ENCODE measurements at regions not wholly inside any gene's neighbourhood (a gene's known extent, or its start where the extent isn't known, plus 50 kb on each side); places are given as distances from the start of the nearest gene placed in this dataset.
A peak's percentile ranks its signal among the peaks of the same experiment; 100 is the strongest.

DNA sequence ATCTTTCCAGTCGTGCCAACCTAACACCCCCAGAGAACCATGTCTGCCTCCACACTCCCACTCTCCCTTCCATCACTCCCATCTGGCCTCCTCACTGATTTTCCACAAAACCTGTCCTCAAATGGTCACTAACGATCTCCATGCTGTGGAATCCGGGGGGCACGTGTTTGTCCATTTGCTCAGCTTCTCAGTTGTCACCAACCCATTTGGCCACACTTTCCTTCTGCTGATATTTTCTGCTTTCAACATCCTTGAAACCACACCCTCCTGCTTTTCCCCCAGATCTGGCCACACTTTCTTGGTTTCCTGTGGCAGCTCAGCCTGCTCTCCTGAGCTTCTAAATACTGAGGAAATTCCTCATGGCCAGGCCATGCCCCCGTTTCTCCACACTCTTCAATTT is 257.2 kb upstream of the NSMCE3 start:
- Mint-ChIP-seq H3K4me1 (ENCODE audit: insufficient read depth, unreplicated experiment) (peaks cover 12% of the 10 kb centered on the region), H3K36me3 (ENCODE audit: insufficient read depth, unreplicated experiment) (no peaks in the 10 kb centered on the region), H3K9me3 (ENCODE audit: unreplicated experiment) (no peaks in the 10 kb centered on the region), H3K4me3 (ENCODE audit: unreplicated experiment) (no peak overlapping the region), H3K27ac (ENCODE audit: low read depth, unreplicated experiment) (no peak overlapping the region), H3K27me3 (ENCODE audit: insufficient read depth, unreplicated experiment) (peaks cover 30% of the 10 kb centered on the region)
- CTCF ChIA-PET, result no interaction called here
- TF ChIP-seq, protein P1, sequence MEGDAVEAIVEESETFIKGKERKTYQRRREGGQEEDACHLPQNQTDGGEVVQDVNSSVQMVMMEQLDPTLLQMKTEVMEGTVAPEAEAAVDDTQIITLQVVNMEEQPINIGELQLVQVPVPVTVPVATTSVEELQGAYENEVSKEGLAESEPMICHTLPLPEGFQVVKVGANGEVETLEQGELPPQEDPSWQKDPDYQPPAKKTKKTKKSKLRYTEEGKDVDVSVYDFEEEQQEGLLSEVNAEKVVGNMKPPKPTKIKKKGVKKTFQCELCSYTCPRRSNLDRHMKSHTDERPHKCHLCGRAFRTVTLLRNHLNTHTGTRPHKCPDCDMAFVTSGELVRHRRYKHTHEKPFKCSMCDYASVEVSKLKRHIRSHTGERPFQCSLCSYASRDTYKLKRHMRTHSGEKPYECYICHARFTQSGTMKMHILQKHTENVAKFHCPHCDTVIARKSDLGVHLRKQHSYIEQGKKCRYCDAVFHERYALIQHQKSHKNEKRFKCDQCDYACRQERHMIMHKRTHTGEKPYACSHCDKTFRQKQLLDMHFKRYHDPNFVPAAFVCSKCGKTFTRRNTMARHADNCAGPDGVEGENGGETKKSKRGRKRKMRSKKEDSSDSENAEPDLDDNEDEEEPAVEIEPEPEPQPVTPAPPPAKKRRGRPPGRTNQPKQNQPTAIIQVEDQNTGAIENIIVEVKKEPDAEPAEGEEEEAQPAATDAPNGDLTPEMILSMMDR (IDR thresholded peaks at IDR 0.05; ENCODE audit: unreplicated experiment), result no peak
- intact Hi-C loops (cut with micrococcal nuclease), result no loop called here
- BruUV-seq (replicated peaks), result no TSS peak
- POLR2A ChIA-PET, result no interaction called here
- DNase-seq (ENCODE audit: unreplicated experiment), result no peak

DNA sequence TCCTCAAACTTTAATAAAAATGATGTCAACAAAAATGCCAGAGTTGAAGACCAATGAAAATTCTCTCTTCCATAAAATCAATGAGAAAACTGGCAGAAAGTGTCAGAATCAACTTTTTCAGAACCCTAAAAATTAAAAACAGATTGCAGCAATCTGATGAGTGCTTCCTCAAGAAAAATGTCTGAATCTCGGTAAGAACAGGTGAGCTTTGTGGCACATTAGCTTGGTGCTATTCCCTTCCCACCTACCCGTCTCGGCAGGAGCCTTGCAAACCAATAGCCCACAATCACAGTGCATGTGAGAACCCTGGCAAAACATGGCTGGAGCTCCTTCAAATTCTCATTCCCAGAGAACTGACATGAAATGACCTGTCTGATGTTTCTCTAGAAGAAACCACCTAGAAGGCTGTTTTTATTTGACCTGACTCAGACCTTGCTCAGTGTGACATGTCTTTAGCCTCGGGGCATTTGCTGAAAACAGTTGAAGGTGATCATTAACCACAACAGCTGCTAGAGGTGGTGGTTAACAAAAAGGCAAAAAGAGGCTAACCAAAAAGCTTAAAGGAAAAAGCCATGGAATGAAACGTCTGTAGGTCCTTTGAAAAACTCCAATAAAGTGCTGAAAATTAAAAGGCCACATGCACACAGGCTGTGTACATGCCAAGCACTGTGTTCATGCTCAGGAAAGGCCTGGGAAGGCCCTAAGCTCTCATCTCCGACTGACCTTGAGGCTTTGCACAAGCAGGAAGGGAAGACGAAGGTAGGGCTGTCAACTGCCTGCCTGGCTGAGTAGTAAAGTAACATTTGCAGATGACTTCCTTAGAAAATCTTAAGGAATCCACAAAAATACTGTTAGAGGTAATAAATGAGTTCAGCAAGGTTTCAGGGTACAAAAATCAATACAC is 253.0 kb upstream of the NSMCE3 start:
- no peak overlapping the region for H3K4me3 Mint-ChIP-seq (ENCODE audit: unreplicated experiment)
- CTCF ChIA-PET, result interaction anchor here (0.5 to 1.1 kb wide), 4 partner anchors 11 to 1527 kb away, joined by 3 read pairs; no protein-coding TSS in a partner anchor

DNA sequence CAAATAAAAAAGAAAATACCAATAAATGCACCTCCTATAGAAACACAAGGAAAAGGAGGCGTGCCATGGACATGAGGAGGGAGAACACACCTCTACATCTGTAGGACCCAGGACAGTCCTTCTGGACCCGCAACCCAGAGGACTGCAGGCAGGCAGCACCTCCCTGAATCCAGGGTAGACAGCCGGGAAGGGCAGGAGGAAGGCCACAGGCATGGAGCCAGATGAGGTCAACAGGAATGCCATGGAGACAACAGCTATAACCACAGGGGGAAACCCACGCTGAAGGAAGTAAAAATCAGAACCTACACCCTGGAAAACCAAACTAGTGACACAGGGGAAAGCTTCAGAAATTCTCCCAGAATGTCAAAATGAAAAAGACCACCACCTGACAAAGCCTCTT is 248.8 kb upstream of the NSMCE3 start:
- DNase-seq (ENCODE audit: unreplicated experiment), result no peak
- peaks cover 12% of the 10 kb centered on the region for H3K4me1 Mint-ChIP-seq (ENCODE audit: insufficient read depth, unreplicated experiment)
- no peak overlapping the region for H3K4me3 Mint-ChIP-seq (ENCODE audit: unreplicated experiment)
- intact Hi-C loops (cut with micrococcal nuclease), result no loop called here
- H3K9me3 Mint-ChIP-seq (ENCODE audit: unreplicated experiment), result peaks cover 21% of the 10 kb centered on the region
- TF ChIP-seq, protein P1 (IDR thresholded peaks at IDR 0.05; ENCODE audit: unreplicated experiment), result no peak
- POLR2A ChIA-PET, result no interaction called here
- CTCF ChIA-PET, result no interaction called here
- H3K27ac Mint-ChIP-seq (ENCODE audit: low read depth, unreplicated experiment), result no peak overlapping the region
- H3K36me3 Mint-ChIP-seq (ENCODE audit: insufficient read depth, unreplicated experiment), result no peaks in the 10 kb centered on the region
- no TSS peak for BruUV-seq (replicated peaks)
- no peaks in the 10 kb centered on the region for H3K27me3 Mint-ChIP-seq (ENCODE audit: insufficient read depth, unreplicated experiment)

More for the DNA sequence above, 253.0 kb upstream of the NSMCE3 start:
- POLR2A ChIA-PET, result interaction anchor here (0.9 to 1.0 kb wide), 2 partner anchors 11 to 52 kb away, joined by 3 to 10 read pairs; no protein-coding TSS in a partner anchor
- intact Hi-C loops (cut with micrococcal nuclease), result no loop called here
- Mint-ChIP-seq H3K27me3 (ENCODE audit: insufficient read depth, unreplicated experiment) (peaks cover 19% of the 10 kb centered on the region), H3K4me1 (ENCODE audit: insufficient read depth, unreplicated experiment) (peaks cover 12% of the 10 kb centered on the region), H3K27ac (ENCODE audit: low read depth, unreplicated experiment) (no peak overlapping the region), H3K36me3 (ENCODE audit: insufficient read depth, unreplicated experiment) (no peaks in the 10 kb centered on the region), H3K9me3 (ENCODE audit: unreplicated experiment) (peaks cover 21% of the 10 kb centered on the region)
- TF ChIP-seq, protein P1 (IDR thresholded peaks at IDR 0.05; ENCODE audit: unreplicated experiment), result no peak
- DNase-seq (ENCODE audit: unreplicated experiment), result peak; percentile 44
- no TSS peak for BruUV-seq (replicated peaks)

DNA sequence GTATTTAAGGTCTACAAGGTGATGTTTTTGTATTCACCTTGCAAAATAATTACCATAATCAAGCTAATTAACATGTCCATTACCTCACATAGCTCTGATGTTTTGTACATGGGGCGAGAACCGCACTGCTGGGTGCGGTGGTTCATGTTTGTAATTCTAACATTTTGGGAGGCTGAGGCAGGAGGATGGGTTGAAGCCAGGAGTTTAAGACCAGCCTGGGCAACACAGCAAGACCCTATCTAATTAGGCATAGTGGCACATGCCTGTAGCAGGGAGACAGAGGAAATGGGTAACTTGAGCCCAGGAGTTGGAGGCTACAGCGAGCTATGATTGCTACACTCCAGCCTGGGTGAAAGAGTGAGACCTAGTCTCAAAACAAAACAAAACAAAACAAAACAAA is 248.2 kb upstream of the NSMCE3 start:
- CTCF ChIA-PET, result interaction anchor here (0.6 kb wide), 2 partner anchors 10 to 559 kb away, joined by 3 read pairs; no protein-coding TSS in a partner anchor
- intact Hi-C loops (cut with micrococcal nuclease), result no loop called here
- Mint-ChIP-seq H3K4me1 (ENCODE audit: insufficient read depth, unreplicated experiment) (peaks cover 8% of the 10 kb centered on the region), H3K36me3 (ENCODE audit: insufficient read depth, unreplicated experiment) (no peaks in the 10 kb centered on the region), H3K9me3 (ENCODE audit: unreplicated experiment) (peaks cover 21% of the 10 kb centered on the region), H3K4me3 (ENCODE audit: unreplicated experiment) (no peak overlapping the region), H3K27ac (ENCODE audit: low read depth, unreplicated experiment) (no peak overlapping the region), H3K27me3 (ENCODE audit: insufficient read depth, unreplicated experiment) (no peaks in the 10 kb centered on the region)
- TF ChIP-seq, protein P1 (IDR thresholded peaks at IDR 0.05; ENCODE audit: unreplicated experiment), result no peak
- POLR2A ChIA-PET, result no interaction called here
- no peak for DNase-seq (ENCODE audit: unreplicated experiment)
- no TSS peak for BruUV-seq (replicated peaks)
